ENCODE measurements at regions not wholly inside any gene's neighbourhood (a gene's known extent, or its start where the extent isn't known, plus 50 kb on each side); places are given as distances from the start of the nearest gene placed in this dataset.
A peak's percentile ranks its signal among the peaks of the same experiment; 100 is the strongest.

DNA sequence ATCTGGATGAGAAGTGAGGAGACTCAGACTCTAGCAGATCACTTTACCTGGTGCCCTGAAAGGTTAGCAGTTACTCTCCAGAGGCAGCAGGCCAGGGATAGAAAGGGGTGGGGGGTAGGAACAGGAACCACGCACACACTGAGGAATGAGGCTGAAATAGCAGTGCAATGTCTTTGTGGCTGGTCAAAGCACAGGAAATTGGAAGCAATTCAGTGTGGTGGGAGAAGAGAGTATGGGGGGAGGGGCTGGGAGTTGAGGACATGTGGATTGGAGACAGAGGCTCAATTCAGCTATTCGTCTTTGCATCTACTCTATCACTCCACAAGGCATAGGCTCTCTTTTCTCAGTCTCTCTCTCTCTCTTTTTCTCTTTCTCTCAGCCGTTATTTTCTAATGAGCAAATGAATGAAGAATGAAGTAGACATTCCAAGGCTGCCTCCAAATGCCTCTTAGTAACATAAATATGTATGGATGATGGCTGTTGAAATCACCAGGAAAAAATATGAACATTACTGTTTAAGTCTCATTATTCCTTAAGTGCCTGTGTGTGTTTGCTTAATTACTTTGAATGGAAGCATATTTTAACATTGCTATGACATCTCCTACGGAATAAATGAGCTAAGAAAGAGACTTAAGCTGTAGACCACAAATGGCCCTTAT is 979.4 kb downstream of the TSN start:
- Mint-ChIP-seq H3K27ac (no peak overlapping the region), H3K36me3 (ENCODE audit: low read depth) (no peaks in the 10 kb centered on the region), H3K4me1 (ENCODE audit: low read depth) (peaks cover 21% of the 10 kb centered on the region), H3K9me3 (ENCODE audit: insufficient read depth) (peaks cover 11% of the 10 kb centered on the region), H3K27me3 (ENCODE audit: low read depth) (no peaks in the 10 kb centered on the region), H3K4me3 (no peak overlapping the region)
- ChIA-PET CTCF (no interaction called here), POLR2A (no interaction called here)
- ATAC-seq (no peak), DNase-seq (no peak)

DNA sequence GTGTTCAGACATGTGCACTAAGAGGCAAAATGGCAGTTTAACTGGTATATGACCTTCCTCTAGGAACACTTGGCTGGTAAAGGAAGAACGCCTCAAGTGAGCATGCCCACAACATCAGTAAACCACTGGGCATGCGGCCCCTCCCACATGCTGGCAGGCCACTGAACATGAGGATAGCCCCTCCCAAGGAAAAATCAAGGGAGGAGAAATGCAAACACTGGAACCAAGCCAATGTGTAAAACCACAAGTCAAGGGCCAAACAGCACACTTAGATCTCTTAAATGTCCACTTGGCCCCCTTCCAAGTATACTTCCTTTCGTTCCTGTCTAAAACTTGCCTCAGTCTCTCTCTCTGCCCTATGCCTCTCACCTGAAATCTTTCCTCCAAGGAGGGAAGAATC is 980.8 kb downstream of the TSN start:
- POLR2A ChIA-PET, result no interaction called here

DNA sequence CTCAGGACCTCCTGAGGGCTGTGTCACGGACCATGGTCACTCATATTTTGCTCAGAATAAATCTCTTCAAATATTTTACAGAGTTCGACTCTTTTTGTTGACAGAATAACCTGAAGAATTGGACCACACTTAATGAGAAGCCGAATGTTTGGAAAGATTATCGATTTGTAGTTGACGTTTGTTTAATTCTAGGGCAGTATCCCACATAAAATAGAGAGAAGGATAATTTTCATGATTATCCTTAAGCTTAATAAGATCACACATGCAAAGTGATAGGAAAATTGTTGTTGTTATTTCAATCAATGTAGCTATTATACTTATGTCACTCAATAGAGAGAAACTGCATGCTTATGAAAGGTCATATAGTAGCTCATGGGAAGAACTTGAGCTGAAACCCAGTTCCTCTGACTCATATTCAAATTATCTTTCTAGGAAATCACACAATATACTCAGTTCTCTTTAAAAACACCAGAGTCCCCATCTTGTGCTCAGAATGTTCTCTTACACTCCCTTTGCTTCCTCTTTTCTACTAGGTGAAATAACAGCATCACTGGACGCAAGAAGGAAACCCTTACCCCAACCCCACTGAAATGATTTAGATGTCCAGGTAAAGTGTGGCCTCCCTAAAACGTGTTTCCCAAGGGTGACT is 982.1 kb downstream of the TSN start:
- Mint-ChIP-seq H3K36me3 (ENCODE audit: low read depth) (no peaks in the 10 kb centered on the region), H3K4me1 (ENCODE audit: low read depth) (peaks cover 27% of the 10 kb centered on the region), H3K4me3 (no peak overlapping the region), H3K9me3 (ENCODE audit: insufficient read depth) (peaks cover 11% of the 10 kb centered on the region), H3K27ac (peak overlapping the region; percentile 78), H3K27me3 (ENCODE audit: low read depth) (no peaks in the 10 kb centered on the region)
- CTCF ChIA-PET, result no interaction called here
- peak; percentile 36 for ATAC-seq
- POLR2A ChIA-PET, result no interaction called here
- DNase-seq, result no peak

More for the DNA sequence above, 980.8 kb downstream of the TSN start:
- no peak overlapping the region for H3K4me3 Mint-ChIP-seq
- DNase-seq (no peak), ATAC-seq (no peak)
- CTCF ChIA-PET, result no interaction called here
- H3K36me3 Mint-ChIP-seq (ENCODE audit: low read depth), result no peaks in the 10 kb centered on the region
- H3K9me3 Mint-ChIP-seq (ENCODE audit: insufficient read depth), result peaks cover 11% of the 10 kb centered on the region
- no peaks in the 10 kb centered on the region for H3K27me3 Mint-ChIP-seq (ENCODE audit: low read depth)
- H3K4me1 Mint-ChIP-seq (ENCODE audit: low read depth), result peaks cover 27% of the 10 kb centered on the region
- H3K27ac Mint-ChIP-seq, result no peak overlapping the region

DNA sequence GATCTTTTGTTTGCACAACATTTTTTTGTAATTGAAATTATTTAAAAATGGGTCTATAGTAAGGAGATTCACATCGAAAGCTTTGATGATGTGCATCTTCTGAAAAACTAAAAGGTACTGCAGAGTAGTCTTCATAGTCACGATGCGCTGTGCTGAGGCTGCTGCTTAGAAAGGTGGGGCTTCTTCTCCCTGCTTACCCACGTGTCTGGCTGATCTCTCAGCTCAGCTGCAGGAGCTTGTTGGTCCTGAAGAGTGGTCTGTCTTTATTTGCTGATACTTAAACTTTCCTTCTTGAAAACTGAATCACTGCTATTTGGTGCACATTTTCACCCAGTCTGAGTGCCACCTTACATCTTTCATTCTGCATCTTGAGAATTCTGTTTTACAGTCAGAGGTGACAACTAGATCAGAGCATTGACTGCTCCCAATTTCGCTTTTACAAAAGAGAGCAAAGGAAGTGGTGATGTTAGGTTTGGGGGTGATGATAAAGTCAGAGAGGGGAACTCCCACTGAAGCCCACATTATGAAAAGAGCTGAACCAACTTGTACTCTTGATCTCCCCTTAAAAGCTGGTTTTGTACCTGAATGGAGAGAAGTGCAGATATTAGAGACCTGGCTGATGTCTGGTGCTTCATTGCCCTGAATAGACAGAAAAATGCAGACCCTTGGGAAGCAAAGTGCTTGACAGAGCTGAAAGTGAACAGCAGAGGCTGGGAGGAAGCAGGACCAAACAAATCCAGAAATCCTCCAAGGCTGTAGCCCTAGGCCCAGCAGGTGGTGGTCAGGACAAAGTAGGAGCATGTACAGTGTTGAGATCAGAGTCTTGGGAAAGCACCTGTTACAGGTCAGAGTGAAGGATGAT is 984.5 kb downstream of the TSN start:
- Mint-ChIP-seq H3K27ac (peak overlapping the region; percentile 70), H3K9me3 (ENCODE audit: insufficient read depth) (peaks cover 5% of the 10 kb centered on the region), H3K36me3 (ENCODE audit: low read depth) (no peaks in the 10 kb centered on the region), H3K4me3 (peak overlapping the region; percentile 29), H3K4me1 (ENCODE audit: low read depth) (peaks cover 27% of the 10 kb centered on the region), H3K27me3 (ENCODE audit: low read depth) (no peaks in the 10 kb centered on the region)
- ATAC-seq (no peak), DNase-seq (no peak)
- ChIA-PET CTCF (interaction anchor here (0.6 kb wide), 1 partner anchor 907 kb away, joined by 3 read pairs; no protein-coding TSS in a partner anchor), POLR2A (no interaction called here)

DNA sequence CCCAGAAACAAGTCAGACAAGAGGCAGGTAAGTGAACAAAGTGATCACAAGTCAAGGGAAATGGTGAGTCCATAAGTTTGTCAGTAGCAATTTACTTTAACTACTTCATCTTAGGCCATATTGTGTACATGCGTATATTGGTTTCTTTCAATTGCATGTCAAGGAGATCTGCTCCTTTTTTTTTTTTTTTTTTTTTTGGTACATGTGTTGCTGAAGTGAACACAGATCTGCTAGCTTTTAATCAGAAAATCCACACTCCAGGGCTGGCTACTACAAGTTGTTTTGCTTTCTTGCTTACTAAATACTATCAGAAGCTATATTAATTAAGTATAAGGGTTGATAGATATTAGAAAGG is 985.1 kb downstream of the TSN start:
- Mint-ChIP-seq H3K36me3 (ENCODE audit: low read depth) (no peaks in the 10 kb centered on the region), H3K4me3 (no peak overlapping the region), H3K27ac (peak overlapping the region; percentile 70), H3K27me3 (ENCODE audit: low read depth) (no peaks in the 10 kb centered on the region), H3K9me3 (ENCODE audit: insufficient read depth) (peaks cover 5% of the 10 kb centered on the region), H3K4me1 (ENCODE audit: low read depth) (peaks cover 27% of the 10 kb centered on the region)
- ChIA-PET POLR2A (no interaction called here), CTCF (no interaction called here)
- DNase-seq, result no peak
- ATAC-seq, result no peak

GRCh38 chr2:122741403-122741802 is 986.0 kb downstream of the TSN start:
- Mint-ChIP-seq H3K4me1 (ENCODE audit: low read depth) (peaks cover 27% of the 10 kb centered on the region), H3K9me3 (ENCODE audit: insufficient read depth) (peaks cover 5% of the 10 kb centered on the region), H3K4me3 (no peak overlapping the region), H3K27ac (no peak overlapping the region), H3K27me3 (ENCODE audit: low read depth) (no peaks in the 10 kb centered on the region), H3K36me3 (ENCODE audit: low read depth) (no peaks in the 10 kb centered on the region)
- no peak for DNase-seq
- no peak for ATAC-seq
- ChIA-PET POLR2A (no interaction called here), CTCF (no interaction called here)

DNA sequence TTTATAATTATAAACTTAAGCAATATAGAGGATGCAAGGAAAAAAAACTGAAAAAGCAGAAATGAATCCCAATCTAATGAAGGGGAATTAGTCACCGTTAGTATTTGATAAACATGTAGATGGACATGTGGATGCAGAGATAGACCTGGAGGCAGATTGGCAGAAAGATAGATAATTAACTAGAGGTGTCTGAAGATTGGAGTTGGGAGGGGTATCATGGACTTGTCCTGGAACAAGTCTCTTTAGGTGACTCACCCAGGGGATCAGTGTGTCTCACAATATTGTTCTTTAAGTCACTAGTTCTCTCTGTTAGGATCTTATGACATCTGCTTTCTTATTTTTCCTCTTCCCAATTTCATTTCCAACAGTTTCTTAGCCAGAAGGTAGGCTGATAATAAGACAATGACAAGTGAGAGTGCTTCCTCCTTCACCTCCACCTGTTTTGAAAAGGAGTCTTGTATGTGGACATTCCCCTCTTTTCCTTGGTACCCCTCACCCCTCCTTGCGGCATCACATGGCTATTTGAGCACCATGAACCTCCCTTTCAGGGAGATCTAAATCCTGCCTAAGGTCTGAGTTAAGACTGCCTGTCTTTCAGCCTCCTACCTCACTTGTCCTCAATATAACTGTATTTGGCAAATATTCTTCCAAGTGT is 987.7 kb downstream of the TSN start:
- no peak for ATAC-seq
- Mint-ChIP-seq H3K4me1 (ENCODE audit: low read depth) (peaks cover 14% of the 10 kb centered on the region), H3K27me3 (ENCODE audit: low read depth) (no peaks in the 10 kb centered on the region), H3K9me3 (ENCODE audit: insufficient read depth) (no peaks in the 10 kb centered on the region), H3K27ac (no peak overlapping the region), H3K4me3 (no peak overlapping the region), H3K36me3 (ENCODE audit: low read depth) (no peaks in the 10 kb centered on the region)
- no peak for DNase-seq
- POLR2A ChIA-PET, result no interaction called here
- CTCF ChIA-PET, result no interaction called here

- H3K36me3 Mint-ChIP-seq (ENCODE audit: low read depth), result no peaks in the 10 kb centered on the region
- H3K4me1 Mint-ChIP-seq (ENCODE audit: low read depth), result no peaks in the 10 kb centered on the region
- CTCF ChIA-PET, result no interaction called here
- POLR2A ChIA-PET, result no interaction called here
- no peak overlapping the region for H3K4me3 Mint-ChIP-seq
- ATAC-seq, result no peak
- H3K27ac Mint-ChIP-seq, result no peak overlapping the region
- H3K27me3 Mint-ChIP-seq (ENCODE audit: low read depth), result no peaks in the 10 kb centered on the region
- no peak for DNase-seq
- H3K9me3 Mint-ChIP-seq (ENCODE audit: insufficient read depth), result no peaks in the 10 kb centered on the region
Measured at GRCh38 chr2:122745603-122746002, 990.2 kb downstream of the TSN start.

GRCh38 chr2:122747670-122748069 is 992.2 kb downstream of the TSN start:
- no peak overlapping the region for H3K27ac Mint-ChIP-seq
- no peaks in the 10 kb centered on the region for H3K27me3 Mint-ChIP-seq (ENCODE audit: low read depth)

DNA sequence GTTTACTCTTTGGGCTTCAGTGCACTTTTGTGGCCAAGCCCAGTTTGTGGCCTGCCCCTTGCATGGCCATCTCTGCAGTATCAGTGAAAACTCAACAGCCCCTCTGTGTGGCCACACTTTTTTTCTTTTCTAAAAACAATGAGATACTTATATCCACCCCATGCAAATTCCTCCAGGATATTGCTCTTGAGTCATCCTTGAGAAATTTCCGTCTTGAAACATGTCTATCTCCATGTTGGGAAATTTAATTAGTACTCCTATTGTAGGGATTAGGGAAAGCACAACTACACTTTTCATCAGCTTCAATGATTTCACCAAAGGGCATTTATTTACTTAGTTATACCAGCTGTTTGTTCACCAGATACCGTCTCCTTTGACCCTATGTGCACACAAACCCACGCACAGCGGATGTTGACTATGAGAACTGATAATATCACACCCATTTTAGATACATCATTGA is 993.1 kb downstream of the TSN start:
- ATAC-seq (no peak), DNase-seq (no peak)
- ChIA-PET CTCF (interaction anchor here (0.7 kb wide), 1 partner anchor 379 kb away, joined by 3 read pairs; no protein-coding TSS in a partner anchor), POLR2A (no interaction called here)
- no peak overlapping the region for H3K4me3 Mint-ChIP-seq
- H3K27ac Mint-ChIP-seq, result no peak overlapping the region
- H3K36me3 Mint-ChIP-seq (ENCODE audit: low read depth), result no peaks in the 10 kb centered on the region
- H3K27me3 Mint-ChIP-seq (ENCODE audit: low read depth), result no peaks in the 10 kb centered on the region
- no peaks in the 10 kb centered on the region for H3K9me3 Mint-ChIP-seq (ENCODE audit: insufficient read depth)
- H3K4me1 Mint-ChIP-seq (ENCODE audit: low read depth), result no peaks in the 10 kb centered on the region

More at GRCh38 chr2:122747670-122748069, 992.2 kb downstream of the TSN start:
- H3K4me1 Mint-ChIP-seq (ENCODE audit: low read depth), result no peaks in the 10 kb centered on the region
- no peaks in the 10 kb centered on the region for H3K9me3 Mint-ChIP-seq (ENCODE audit: insufficient read depth)
- CTCF ChIA-PET, result no interaction called here
- POLR2A ChIA-PET, result no interaction called here
- no peak for ATAC-seq
- H3K4me3 Mint-ChIP-seq, result no peak overlapping the region
- no peak for DNase-seq
- no peaks in the 10 kb centered on the region for H3K36me3 Mint-ChIP-seq (ENCODE audit: low read depth)

GRCh38 chr2:122749405-122749804 is 994.0 kb downstream of the TSN start:
- no peak for DNase-seq
- Mint-ChIP-seq H3K27me3 (ENCODE audit: low read depth) (no peaks in the 10 kb centered on the region), H3K9me3 (ENCODE audit: insufficient read depth) (no peaks in the 10 kb centered on the region), H3K4me1 (ENCODE audit: low read depth) (no peaks in the 10 kb centered on the region), H3K36me3 (ENCODE audit: low read depth) (no peaks in the 10 kb centered on the region), H3K4me3 (no peak overlapping the region), H3K27ac (no peak overlapping the region)
- CTCF ChIA-PET, result no interaction called here
- POLR2A ChIA-PET, result no interaction called here
- no peak for ATAC-seq

- Mint-ChIP-seq H3K27me3 (ENCODE audit: low read depth) (no peaks in the 10 kb centered on the region), H3K36me3 (ENCODE audit: low read depth) (no peaks in the 10 kb centered on the region), H3K4me3 (no peak overlapping the region), H3K9me3 (ENCODE audit: insufficient read depth) (no peaks in the 10 kb centered on the region), H3K4me1 (ENCODE audit: low read depth) (no peaks in the 10 kb centered on the region), H3K27ac (no peak overlapping the region)
- ATAC-seq (no peak), DNase-seq (no peak)
- CTCF ChIA-PET, result no interaction called here
- POLR2A ChIA-PET, result no interaction called here
Measured at GRCh38 chr2:122750095-122750494, 994.6 kb downstream of the TSN start.

Data from activated CD8-positive, alpha-beta T cell treated with anti-CD3 and anti-CD28 coated beads, Interleukin-2, amount 10 ng/mL, durations not matched to agents 7 days and 5 days (primary cell).